ENCODE measurements at regions not wholly inside any gene's neighbourhood (a gene's known extent, or its start where the extent isn't known, plus 50 kb on each side); places are given as distances from the start of the nearest gene placed in this dataset.

GRCh38 chr2:228474466-228474865 lies 293.0 kb upstream of the SPHKAP start:
- Histone ChIP-seq H3K4me1 (ENCODE audit: control insufficient read depth in 4 of 4, insufficient read depth in 4 of 4, low read length in 3 of 4) (no peaks in the 10 kb centered on the region), H3K27ac (ENCODE audit: low read depth in 1 of 2, low read length in 2 of 2) (no peak overlapping the region), H3K9me3 (ENCODE audit: control insufficient read depth in 4 of 4, low read length in 3 of 4) (no peaks in the 10 kb centered on the region), H3K27me3 (ENCODE audit: control insufficient read depth in 4 of 4, insufficient read depth in 4 of 4, low read length in 3 of 4) (no peaks in the 10 kb centered on the region), H3K4me3 (ENCODE audit: low read depth in 1 of 3, low read length in 3 of 3) (no peak overlapping the region), H3K36me3 (ENCODE audit: control insufficient read depth in 4 of 4, insufficient read depth in 3 of 4, low read depth in 1 of 4, low read length in 3 of 4) (no peaks in the 10 kb centered on the region), H3K9ac (ENCODE audit: low read depth in 1 of 2, low read length in 2 of 2) (no peak overlapping the region)
- TF ChIP-seq GABPA (IDR thresholded peaks at IDR 0.05 in 1 of 2, conservative IDR thresholded peaks at IDR 0.05 in 1 of 2) (no peak), FOXA2 (IDR thresholded peaks at IDR 0.05) (no peak), HNF4G (IDR thresholded peaks at IDR 0.05) (no peak), TAF1 (conservative IDR thresholded peaks at IDR 0.05) (no peak), YY1 (IDR thresholded peaks at IDR 0.05) (no peak), CTCF (IDR thresholded peaks at IDR 0.05; ENCODE audit: low read depth, low read length, missing input control) (no peak), SP1 (IDR thresholded peaks at IDR 0.05) (no peak), EGR1 (IDR thresholded peaks at IDR 0.05; ENCODE audit: low read depth in 2 of 2) (no peak), RAD21 (IDR thresholded peaks at IDR 0.05) (no peak), JUND (IDR thresholded peaks at IDR 0.05) (no peak), HNF4A (conservative IDR thresholded peaks at IDR 0.05) (no peak), NR2F2 (IDR thresholded peaks at IDR 0.05) (no peak), FOXA1 (IDR thresholded peaks at IDR 0.05) (no peak), REST (IDR thresholded peaks at IDR 0.05) (no peak), RXRA (IDR thresholded peaks at IDR 0.05) (no peak)
- TF ChIP-seq, protein P1, sequence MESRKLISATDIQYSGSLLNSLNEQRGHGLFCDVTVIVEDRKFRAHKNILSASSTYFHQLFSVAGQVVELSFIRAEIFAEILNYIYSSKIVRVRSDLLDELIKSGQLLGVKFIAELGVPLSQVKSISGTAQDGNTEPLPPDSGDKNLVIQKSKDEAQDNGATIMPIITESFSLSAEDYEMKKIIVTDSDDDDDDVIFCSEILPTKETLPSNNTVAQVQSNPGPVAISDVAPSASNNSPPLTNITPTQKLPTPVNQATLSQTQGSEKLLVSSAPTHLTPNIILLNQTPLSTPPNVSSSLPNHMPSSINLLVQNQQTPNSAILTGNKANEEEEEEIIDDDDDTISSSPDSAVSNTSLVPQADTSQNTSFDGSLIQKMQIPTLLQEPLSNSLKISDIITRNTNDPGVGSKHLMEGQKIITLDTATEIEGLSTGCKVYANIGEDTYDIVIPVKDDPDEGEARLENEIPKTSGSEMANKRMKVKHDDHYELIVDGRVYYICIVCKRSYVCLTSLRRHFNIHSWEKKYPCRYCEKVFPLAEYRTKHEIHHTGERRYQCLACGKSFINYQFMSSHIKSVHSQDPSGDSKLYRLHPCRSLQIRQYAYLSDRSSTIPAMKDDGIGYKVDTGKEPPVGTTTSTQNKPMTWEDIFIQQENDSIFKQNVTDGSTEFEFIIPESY (IDR thresholded peaks at IDR 0.05), result no peak
- TF ChIP-seq, protein P2, sequence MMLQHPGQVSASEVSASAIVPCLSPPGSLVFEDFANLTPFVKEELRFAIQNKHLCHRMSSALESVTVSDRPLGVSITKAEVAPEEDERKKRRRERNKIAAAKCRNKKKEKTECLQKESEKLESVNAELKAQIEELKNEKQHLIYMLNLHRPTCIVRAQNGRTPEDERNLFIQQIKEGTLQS (IDR thresholded peaks at IDR 0.05), result no peak
- TF ChIP-seq, protein P3, sequence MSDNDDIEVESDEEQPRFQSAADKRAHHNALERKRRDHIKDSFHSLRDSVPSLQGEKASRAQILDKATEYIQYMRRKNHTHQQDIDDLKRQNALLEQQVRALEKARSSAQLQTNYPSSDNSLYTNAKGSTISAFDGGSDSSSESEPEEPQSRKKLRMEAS (IDR thresholded peaks at IDR 0.05), result no peak
- DNase-seq (ENCODE audit: low spot score), result no peak
- 57% methylated on average over 2 of the region's 2 CpGs for WGBS

All from liver (tissue), 8 donors.